Muscle layer of colon (tissue), 2 donors: ENCODE measurements at regions not wholly inside any gene's neighbourhood (a gene's known extent, or its start where the extent isn't known, plus 50 kb on each side); places are given as distances from the start of the nearest gene placed in this dataset.

ENCODE experiments used
- H3K27ac ChIP-seq: one replicate; pipeline ENCODE4 v1.7.0; 2013; ENCODE audit warnings: low read depth, mild to moderate bottlenecking, low read length, moderate library complexity
- H3K27me3 ChIP-seq, 2 donors: one replicate each; pipeline ENCODE4 v1.7.0; 2013; ENCODE audit warnings: low read length in 2 of 2, mild to moderate bottlenecking in 2 of 2; ENCODE audit not compliant: insufficient read depth in 2 of 2, control insufficient read depth in 1 of 2
- H3K36me3 ChIP-seq: one replicate; pipeline ENCODE4 v1.7.0; 2013; ENCODE audit warnings: mild to moderate bottlenecking, low read length; ENCODE audit not compliant: insufficient read depth
- H3K4me1 ChIP-seq: one replicate; pipeline ENCODE4 v1.7.0; 2013; ENCODE audit warnings: mild to moderate bottlenecking, low read length; ENCODE audit not compliant: insufficient read depth
- H3K4me3 ChIP-seq, 2 donors: one replicate each; pipeline ENCODE4 v1.7.0; 2013; ENCODE audit warnings: low read length in 2 of 2, low read depth in 1 of 2, mild to moderate bottlenecking in 1 of 2, moderate library complexity in 1 of 2
- H3K9ac ChIP-seq: one replicate; pipeline ENCODE4 v1.7.0; 2013; ENCODE audit warnings: low read length
- H3K9me3 ChIP-seq: one replicate; pipeline ENCODE4 v1.7.0; 2013; ENCODE audit warnings: mild to moderate bottlenecking, low read length
- donor health status: abdominal sarcoma.
- donor health status: Adenocarcinoma of cecum.

DNA sequence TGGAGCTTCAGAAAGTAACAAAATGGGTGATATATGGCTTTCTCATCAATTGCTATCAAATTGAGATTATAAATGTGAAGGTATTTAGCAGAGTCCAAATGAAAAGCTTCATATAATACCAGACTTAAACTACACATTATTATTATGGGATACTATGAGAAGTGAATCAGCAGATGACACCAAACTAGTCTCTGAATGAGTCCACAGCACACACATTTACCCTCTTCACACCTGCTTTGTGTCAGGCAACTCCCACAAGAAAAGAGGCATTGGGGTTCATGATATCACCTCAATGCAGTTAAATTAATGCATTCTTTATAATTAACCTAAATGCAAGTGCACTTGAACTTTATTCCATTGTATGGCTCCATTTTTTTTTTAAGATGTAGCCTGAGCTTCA is 330.5 kb downstream of the BCL11B start:
- Histone ChIP-seq H3K27me3 (no peaks in the 10 kb centered on the region), H3K27ac (no peak overlapping the region), H3K4me3 (no peak overlapping the region), H3K9me3 (no peaks in the 10 kb centered on the region), H3K9ac (no peak overlapping the region), H3K4me1 (no peaks in the 10 kb centered on the region), H3K36me3 (no peaks in the 10 kb centered on the region)

DNA sequence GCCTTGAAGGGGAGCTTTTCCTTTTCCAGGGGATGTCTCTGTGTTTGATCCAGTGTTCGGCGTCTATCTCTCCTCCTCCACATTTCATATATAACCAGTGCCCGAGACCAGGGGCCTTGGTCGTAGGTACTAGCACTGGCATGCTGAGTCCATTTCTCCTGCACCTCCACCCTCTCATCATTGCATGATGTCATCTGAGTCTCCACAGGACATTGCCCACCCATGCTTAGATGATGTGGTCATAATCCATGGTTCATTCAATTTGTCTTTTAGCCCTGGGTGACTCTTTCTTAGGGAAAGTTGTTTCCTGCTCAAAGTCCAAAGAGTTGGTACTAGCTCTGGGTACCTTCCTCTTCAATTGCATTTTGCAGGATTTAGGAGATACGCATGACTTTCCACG is 328.1 kb downstream of the BCL11B start:
- no peaks in the 10 kb centered on the region for H3K27me3 ChIP-seq
- H3K4me1 ChIP-seq = peaks cover 14% of the 10 kb centered on the region
- H3K4me3 ChIP-seq = no peak overlapping the region
- no peak overlapping the region for H3K9ac ChIP-seq
- H3K27ac ChIP-seq = no peak overlapping the region
- H3K36me3 ChIP-seq = no peaks in the 10 kb centered on the region
- H3K9me3 ChIP-seq = no peaks in the 10 kb centered on the region

DNA sequence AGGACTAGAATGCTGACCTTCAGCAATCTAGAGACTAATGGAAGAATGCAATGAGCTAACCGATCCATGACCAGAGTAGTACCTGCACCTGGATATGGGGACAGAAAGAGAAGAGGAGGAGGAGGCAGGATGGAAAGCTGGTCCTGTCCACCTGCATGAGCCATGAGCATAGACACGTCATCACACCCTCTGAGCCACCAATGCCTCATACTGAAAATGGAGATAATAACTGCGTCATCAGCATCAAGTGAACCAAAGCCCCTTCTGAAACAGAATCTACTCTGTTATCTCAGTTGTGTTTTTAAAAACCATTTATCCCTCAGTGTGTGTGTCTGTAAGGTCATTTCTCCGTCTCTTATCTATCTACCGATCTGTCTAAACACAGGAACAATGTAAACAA is 327.0 kb downstream of the BCL11B start:
- Histone ChIP-seq H3K9ac (no peak overlapping the region), H3K36me3 (no peaks in the 10 kb centered on the region), H3K4me1 (peaks cover 14% of the 10 kb centered on the region), H3K27ac (no peak overlapping the region), H3K27me3 (no peaks in the 10 kb centered on the region), H3K9me3 (no peaks in the 10 kb centered on the region), H3K4me3 (no peak overlapping the region)

DNA sequence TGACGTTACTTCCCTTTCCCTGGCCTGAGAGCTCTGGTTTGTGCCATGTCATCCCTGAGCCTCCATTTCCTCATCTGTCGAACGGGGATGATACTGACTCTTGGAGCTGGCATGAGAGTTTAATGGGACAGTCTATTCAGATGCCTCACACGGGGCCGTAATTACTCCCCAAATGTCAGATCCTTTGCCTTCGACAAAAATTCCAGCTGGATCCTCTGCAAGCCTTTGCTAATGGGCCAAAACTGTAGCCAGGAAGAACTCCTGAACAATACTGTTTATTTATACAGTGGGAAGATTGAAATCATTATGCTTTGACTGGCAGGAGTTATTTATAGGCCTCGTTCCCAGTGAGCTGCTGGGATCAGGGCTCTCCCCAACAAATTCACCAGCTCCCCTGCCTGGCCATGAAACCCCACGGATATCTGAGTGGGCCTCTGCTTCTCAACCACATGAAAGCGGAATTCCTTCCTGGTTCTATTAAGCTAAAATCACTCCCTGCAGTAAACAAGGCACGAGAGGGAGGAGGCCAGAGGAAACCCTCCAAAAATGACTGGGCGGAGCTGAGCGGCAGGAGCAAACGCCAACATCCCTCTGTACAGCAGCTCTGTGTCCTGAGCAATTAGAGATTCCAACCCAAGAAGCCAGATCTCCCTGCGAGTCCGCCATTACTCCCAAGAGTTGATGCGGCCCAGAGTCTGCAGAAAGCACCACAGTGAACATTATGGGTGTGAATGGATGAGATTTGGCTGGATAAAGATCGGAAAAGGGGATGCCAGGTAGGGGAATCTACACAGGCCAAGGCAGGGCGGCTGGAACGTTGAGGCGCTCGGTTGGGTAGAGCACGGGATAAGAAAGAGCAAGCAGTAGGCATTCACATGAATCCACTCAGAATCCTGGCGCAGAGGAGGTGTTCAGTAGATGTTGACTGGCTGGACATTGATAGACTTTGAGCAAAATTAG is 326.1 kb downstream of the BCL11B start:
- Histone ChIP-seq H3K4me3 (no peak overlapping the region), H3K27me3 (no peaks in the 10 kb centered on the region), H3K9ac (no peak overlapping the region), H3K27ac (no peak overlapping the region), H3K4me1 (peaks cover 14% of the 10 kb centered on the region), H3K36me3 (no peaks in the 10 kb centered on the region), H3K9me3 (no peaks in the 10 kb centered on the region)

DNA sequence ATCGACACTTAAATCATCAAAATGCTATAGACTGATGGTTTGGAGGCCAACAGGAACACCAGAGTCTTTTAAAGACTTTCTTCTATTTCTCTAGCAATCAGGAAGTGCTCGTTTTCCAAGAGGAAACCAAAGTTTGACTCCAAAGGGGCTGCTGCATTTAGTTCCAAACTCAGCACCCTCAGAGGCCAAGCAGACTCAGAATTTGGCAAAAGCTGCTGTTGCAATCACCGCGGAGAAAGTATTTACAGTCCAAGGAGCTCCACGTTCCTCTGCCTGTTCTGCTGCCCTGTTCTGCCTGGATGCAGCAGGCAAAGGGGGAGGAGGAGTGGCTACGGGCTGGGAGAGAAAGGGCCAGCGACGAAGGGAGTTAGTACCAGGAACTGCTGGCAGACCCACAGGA is 325.1 kb downstream of the BCL11B start:
- Histone ChIP-seq H3K27me3 (no peaks in the 10 kb centered on the region), H3K4me3 (no peak overlapping the region), H3K36me3 (no peaks in the 10 kb centered on the region), H3K9me3 (no peaks in the 10 kb centered on the region), H3K27ac (no peak overlapping the region), H3K4me1 (peaks cover 14% of the 10 kb centered on the region), H3K9ac (no peak overlapping the region)

DNA sequence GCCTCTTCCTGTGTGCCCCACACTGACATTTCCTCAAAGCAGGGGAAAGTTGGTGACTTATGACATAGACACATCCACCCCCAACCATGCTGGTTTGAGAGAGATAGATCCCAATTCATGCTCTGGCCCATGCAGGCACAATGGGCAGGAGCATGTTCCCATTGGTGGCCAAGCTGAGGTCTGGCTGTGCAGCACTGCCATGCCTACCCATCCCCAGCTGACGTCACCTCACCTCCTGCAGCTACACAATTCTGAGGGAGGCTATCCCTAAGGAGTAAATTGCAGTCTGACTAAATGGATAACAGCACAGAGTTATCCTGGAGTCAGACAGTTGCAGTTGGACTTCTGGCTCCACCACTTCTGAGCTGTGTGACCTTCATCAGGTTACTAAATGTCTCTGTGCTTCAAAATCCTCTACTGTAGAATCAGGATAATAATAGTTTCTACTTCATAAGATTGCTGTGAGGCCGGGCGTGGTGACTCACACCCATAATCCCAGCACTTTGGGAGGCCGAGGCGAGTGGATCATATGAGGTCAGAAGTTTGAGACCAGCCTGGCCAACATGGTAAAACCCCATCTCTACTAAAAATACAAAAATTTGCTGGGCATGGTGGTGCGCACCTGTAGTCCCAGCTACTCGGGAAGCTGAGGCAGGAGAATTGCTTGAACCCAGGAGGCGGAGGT is 323.9 kb downstream of the BCL11B start:
- Histone ChIP-seq H3K9ac (no peak overlapping the region), H3K9me3 (no peaks in the 10 kb centered on the region), H3K4me3 (no peak overlapping the region), H3K4me1 (peaks cover 14% of the 10 kb centered on the region), H3K27me3 (no peaks in the 10 kb centered on the region), H3K27ac (no peak overlapping the region), H3K36me3 (no peaks in the 10 kb centered on the region)

DNA sequence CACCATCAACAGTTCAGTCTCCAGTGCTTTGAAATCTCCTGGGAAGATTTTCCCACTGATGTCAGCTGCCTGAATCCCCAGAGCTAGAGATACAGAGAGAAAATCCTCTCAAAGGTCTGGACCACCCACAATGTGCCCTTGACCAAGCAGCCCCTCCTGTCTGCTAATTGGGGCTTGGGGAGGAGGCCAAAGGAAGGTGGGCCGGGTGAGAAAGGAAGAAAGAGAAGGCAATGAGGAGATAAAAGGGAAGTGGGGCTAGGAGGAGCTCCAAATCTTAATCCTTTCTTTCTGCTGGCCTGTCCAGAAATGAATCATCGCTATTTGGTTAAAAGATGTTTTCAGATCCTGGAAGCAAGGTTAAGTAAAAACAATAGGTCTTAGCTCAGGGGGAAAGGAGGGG is 322.9 kb downstream of the BCL11B start:
- Histone ChIP-seq H3K36me3 (no peaks in the 10 kb centered on the region), H3K9me3 (no peaks in the 10 kb centered on the region), H3K27me3 (no peaks in the 10 kb centered on the region), H3K27ac (no peak overlapping the region), H3K9ac (no peak overlapping the region), H3K4me1 (peaks cover 14% of the 10 kb centered on the region), H3K4me3 (no peak overlapping the region)

DNA sequence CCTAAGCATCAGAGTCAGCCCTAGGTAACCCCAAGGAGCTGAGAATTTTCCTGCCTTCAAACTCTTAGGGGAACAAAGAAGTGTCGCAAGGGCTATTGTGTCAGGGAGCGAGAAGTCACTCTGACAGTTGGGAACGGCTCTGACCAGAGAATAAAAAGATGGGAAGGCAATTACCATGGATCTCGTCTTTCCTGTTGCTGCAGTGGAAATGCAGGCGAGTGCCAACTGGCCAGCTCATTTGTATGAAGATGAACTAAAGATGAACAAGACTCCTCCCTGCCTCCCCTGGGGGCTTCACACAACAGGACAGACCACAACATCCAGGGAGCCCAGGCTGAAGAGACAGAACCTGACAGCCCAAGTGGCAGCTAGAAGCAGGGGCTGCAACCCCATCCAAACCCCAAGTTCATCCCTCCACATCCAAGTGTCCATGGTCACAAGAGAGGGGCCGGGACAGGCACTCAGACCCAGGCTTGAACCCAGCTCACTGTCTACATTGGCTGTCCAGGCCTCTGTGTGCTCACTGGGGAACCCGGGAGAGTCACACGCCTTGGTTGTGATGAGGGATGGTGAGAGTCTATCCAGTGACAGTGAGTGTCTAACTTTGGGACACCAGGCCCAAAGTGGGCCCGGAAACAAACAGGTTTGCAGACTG is 322.4 kb downstream of the BCL11B start:
- no peaks in the 10 kb centered on the region for H3K36me3 ChIP-seq
- no peaks in the 10 kb centered on the region for H3K27me3 ChIP-seq
- H3K27ac ChIP-seq = no peak overlapping the region
- H3K4me1 ChIP-seq = peaks cover 14% of the 10 kb centered on the region
- H3K9ac ChIP-seq = no peak overlapping the region
- no peak overlapping the region for H3K4me3 ChIP-seq
- no peaks in the 10 kb centered on the region for H3K9me3 ChIP-seq

DNA sequence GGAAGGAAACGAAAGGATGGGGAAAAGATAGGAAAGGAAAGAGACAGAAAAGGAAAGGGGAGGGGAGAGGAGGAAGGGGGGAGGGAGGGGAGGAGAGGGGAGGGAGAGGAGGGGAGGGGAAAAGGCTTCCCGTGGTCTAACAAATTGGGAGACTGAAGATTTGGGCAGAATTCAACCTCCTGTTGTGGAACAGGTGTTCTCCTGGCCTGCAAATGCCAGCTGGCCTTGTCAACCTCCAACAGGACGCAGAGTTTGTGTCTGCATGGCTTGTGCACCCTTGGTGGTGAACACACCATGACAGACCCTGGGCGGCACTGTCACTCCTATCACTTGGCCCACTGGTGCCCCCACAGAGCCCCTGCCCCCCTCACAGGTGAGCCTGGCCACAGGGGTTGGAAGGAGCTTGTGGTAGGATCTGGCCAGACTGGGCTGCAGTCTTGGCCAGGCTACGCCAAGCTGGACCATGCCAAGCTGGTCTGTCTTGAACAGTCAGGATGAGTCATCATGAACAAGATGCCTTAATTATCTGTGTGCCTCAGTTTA is 321.6 kb downstream of the BCL11B start:
- Histone ChIP-seq H3K27me3 (no peaks in the 10 kb centered on the region), H3K27ac (no peak overlapping the region), H3K4me1 (peaks cover 14% of the 10 kb centered on the region), H3K36me3 (no peaks in the 10 kb centered on the region), H3K4me3 (no peak overlapping the region), H3K9ac (no peak overlapping the region), H3K9me3 (no peaks in the 10 kb centered on the region)

DNA sequence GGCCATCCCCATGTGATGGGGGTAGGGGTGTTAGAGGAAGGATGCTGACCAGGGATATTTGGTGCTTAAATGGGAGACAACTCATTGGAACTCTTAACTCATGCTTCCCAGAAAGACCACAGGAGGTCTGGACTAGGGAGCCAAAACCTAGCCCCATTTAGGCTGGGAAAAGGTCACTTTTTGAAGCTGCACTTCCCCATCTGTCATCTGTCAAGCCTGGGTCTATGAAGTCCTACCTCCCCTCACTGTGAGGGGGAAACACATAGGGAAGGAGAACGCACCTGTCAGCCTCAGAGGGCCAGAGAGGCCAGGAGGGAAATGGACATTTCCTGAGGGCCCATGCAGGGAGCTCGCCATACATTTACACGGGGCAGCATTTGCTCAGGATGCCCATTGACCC is 321.0 kb downstream of the BCL11B start:
- Histone ChIP-seq H3K4me1 (peaks cover 14% of the 10 kb centered on the region), H3K9ac (no peak overlapping the region), H3K27ac (no peak overlapping the region), H3K27me3 (no peaks in the 10 kb centered on the region), H3K4me3 (no peak overlapping the region), H3K36me3 (no peaks in the 10 kb centered on the region), H3K9me3 (no peaks in the 10 kb centered on the region)

DNA sequence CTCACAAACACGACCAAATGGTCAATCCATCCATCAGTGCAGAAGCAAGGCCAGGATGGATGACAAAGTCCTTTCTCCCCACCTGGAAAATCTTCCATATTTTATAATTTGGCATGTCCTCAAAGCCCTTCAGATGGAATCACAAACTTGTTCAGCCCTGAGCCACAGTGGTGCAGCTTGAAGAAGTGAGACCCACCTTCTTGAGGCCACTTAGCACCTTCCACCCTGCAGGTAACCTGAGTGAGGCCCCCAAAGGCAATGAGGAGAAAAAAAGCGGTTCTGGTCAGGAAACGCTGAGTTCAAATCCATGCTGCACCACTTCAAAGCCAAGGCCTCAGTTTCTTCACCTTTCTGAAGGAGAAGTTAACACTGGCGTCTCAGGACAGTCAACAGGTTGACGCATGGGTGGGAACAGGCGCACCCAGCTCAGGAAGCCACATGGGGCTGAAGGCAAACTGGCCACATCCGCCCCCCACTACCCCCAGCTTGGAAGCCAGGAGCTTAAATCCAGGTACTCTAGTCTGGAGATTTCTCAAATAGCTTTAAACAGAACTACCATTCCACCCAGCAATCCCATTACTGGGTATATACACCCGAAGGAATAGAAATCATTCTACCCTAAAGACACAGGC is 320.4 kb downstream of the BCL11B start:
- Histone ChIP-seq H3K9ac (no peak overlapping the region), H3K36me3 (no peaks in the 10 kb centered on the region), H3K27me3 (no peaks in the 10 kb centered on the region), H3K4me1 (peaks cover 13% of the 10 kb centered on the region), H3K4me3 (no peak overlapping the region), H3K9me3 (no peaks in the 10 kb centered on the region), H3K27ac (no peak overlapping the region)
